WTC11 (cell line): ENCODE measurements at regions not wholly inside any gene's neighbourhood (a gene's known extent, or its start where the extent isn't known, plus 50 kb on each side); places are given as distances from the start of the nearest gene placed in this dataset.

Experiments
- ATF2 ChIP-seq: sonication (generic); formaldehyde crosslinking; IDR thresholded peaks from 2 replicates; pipeline ENCODE4 v1.8.1; 2022; ENCODE audit warnings: low read depth, missing genetic modification reagents, borderline replicate concordance
- ATF3 ChIP-seq: sonication (generic); formaldehyde crosslinking; conservative IDR thresholded peaks from 2 replicates; pipeline ENCODE4 v1.8.1; 2022; ENCODE audit warnings: mild to moderate bottlenecking, missing genetic modification reagents
- CREM ChIP-seq: sonication (generic); formaldehyde crosslinking; IDR thresholded peaks from 2 replicates; pipeline ENCODE4 v1.8.1; 2022; ENCODE audit warnings: mild to moderate bottlenecking, missing genetic modification reagents, moderate library complexity
- CTCF ChIP-seq: fragments of 200-600 bp; IDR thresholded peaks from 2 replicates; pipeline ENCODE4 v1.8.0; 2022; ENCODE audit warnings: antibody characterized with exemption
- ETV6 ChIP-seq: sonication (generic); formaldehyde crosslinking; IDR thresholded peaks from 2 replicates; pipeline ENCODE4 v1.8.1; 2022; ENCODE audit warnings: mild to moderate bottlenecking, missing genetic modification reagents
- FOXK1 ChIP-seq: sonication (generic); formaldehyde crosslinking; IDR thresholded peaks from 2 replicates; pipeline ENCODE4 v1.8.0; 2022; ENCODE audit warnings: mild to moderate bottlenecking, moderate library complexity, missing genetic modification reagents
- GABPB1 ChIP-seq: sonication (generic); formaldehyde crosslinking; IDR thresholded peaks from 2 replicates; pipeline ENCODE4 v1.8.1; 2023; ENCODE audit warnings: mild to moderate bottlenecking, missing genetic modification reagents
- HMGA2 ChIP-seq: fragments of 250-450 bp; sonication (Bioruptor Pico); IDR thresholded peaks from 2 replicates; pipeline ENCODE4 v1.4.0; 2021; ENCODE audit warnings: mild to moderate bottlenecking, moderate library complexity
- KAT7 ChIP-seq: sonication (generic); formaldehyde crosslinking; IDR thresholded peaks from 2 replicates; pipeline ENCODE4 v1.8.1; 2023; ENCODE audit warnings: missing genetic modification reagents, mild to moderate bottlenecking, borderline replicate concordance
- NFE2L1 ChIP-seq: sonication (generic); formaldehyde crosslinking; IDR thresholded peaks from 2 replicates; pipeline ENCODE4 v1.8.1; 2023; ENCODE audit warnings: missing genetic modification reagents
- PRRX2 ChIP-seq: fragments of 250-450 bp; sonication (Bioruptor Pico); IDR thresholded peaks from 2 replicates; pipeline ENCODE4 v1.8.0; 2021; ENCODE audit warnings: mild to moderate bottlenecking
- USF2 ChIP-seq: sonication (generic); formaldehyde crosslinking; IDR thresholded peaks from 2 replicates; pipeline ENCODE4 v1.8.1; 2023; ENCODE audit warnings: mild to moderate bottlenecking, missing genetic modification reagents, moderate library complexity

- TF ChIP-seq PRRX2, result no peak
- TF ChIP-seq CTCF, result no peak
- TF ChIP-seq ATF2 (CRISPR knock-in tag), result no peak
- TF ChIP-seq USF2 (CRISPR knock-in tag), result no peak
- no peak for TF ChIP-seq KAT7 (CRISPR knock-in tag)
- no peak for TF ChIP-seq CREM (CRISPR knock-in tag)
- TF ChIP-seq ETV6 (CRISPR knock-in tag), result no peak
- no peak for TF ChIP-seq HMGA2 (CRISPR knock-in tag)
- no peak for TF ChIP-seq GABPB1
- no peak for TF ChIP-seq FOXK1 (CRISPR knock-in tag)
- no peak for TF ChIP-seq NFE2L1 (CRISPR knock-in tag)
- no peak for TF ChIP-seq ATF3
These were observed 110.2 kb downstream of the APOB start for GRCh38 chr2:20933714-20934113.
